Esophagus (tissue), 2 donors: ENCODE measurements at regions not wholly inside any gene's neighbourhood (a gene's known extent, or its start where the extent isn't known, plus 50 kb on each side); places are given as distances from the start of the nearest gene placed in this dataset.

Experiments
- H3K27ac ChIP-seq, 2 donors: one replicate each; pipeline ENCODE4 v1.5.1; 2013; ENCODE audit warnings: low read depth in 2 of 2, mild to moderate bottlenecking in 2 of 2, inconsistent platforms in 1 of 2, low read length in 1 of 2, moderate library complexity in 1 of 2
- H3K27me3 ChIP-seq, 2 donors: one replicate each; pipeline ENCODE4 v1.6.1; 2013; ENCODE audit warnings: low read length in 2 of 2, control low read depth in 1 of 2, mild to moderate bottlenecking in 1 of 2; ENCODE audit not compliant: insufficient read depth in 2 of 2, control insufficient read depth in 1 of 2
- H3K36me3 ChIP-seq, 2 donors: one replicate each; pipeline ENCODE4 v1.6.1; 2013; ENCODE audit warnings: low read length in 1 of 2; ENCODE audit not compliant: control insufficient read depth in 2 of 2, insufficient read depth in 2 of 2
- H3K4me1 ChIP-seq, 2 donors: one replicate each; pipeline ENCODE4 v1.6.1; 2013; ENCODE audit warnings: low read length in 1 of 2; ENCODE audit not compliant: control insufficient read depth in 2 of 2, insufficient read depth in 2 of 2
- H3K4me3 ChIP-seq, 2 donors: one replicate each; pipeline ENCODE4 v1.5.1; 2013; ENCODE audit warnings: low read length in 2 of 2, mild to moderate bottlenecking in 2 of 2, low read depth in 1 of 2, moderate library complexity in 1 of 2
- H3K9me3 ChIP-seq, 2 donors: one replicate each; pipeline ENCODE4 v1.6.1; 2013; ENCODE audit warnings: mild to moderate bottlenecking in 2 of 2, low read depth in 1 of 2, low read length in 1 of 2, moderate library complexity in 1 of 2; ENCODE audit not compliant: control insufficient read depth in 2 of 2, insufficient read depth in 1 of 2
- WGBS, 2 donors: extraction: QIAGEN DNeasy Blood & Tissue Kit; methylation state at CpG; one replicate each; pipeline ENCODE4 v1.1.7; 2013; 5-methylcytosine and 5-hydroxymethylcytosine counted together
- donor health status: healthy with polysubstance abuse.
- donor health status: Bipolar disorder and iron deficiency.

DNA sequence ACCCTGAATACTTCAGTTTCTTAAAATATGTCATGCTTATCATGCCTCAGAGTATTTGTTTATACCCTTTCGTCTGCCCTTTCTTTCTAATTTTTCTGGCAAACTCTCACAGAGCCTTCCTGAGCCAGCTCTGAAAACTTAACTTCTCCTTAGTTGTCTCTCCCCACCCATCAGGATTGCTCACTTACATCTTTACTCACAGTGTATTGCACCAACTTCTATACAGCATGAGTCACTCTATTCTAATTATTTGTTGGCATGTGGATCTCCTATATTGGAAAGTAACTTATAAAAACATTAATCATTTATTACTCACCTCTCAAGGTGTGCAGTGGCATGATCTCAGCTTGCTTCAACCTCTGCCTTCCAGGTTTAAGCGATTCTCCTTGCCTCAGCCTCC is 114.9 kb downstream of the FANCF start:
- Histone ChIP-seq H3K4me3 (no peak overlapping the region), H3K27ac (no peak overlapping the region), H3K4me1 (no peaks in the 10 kb centered on the region), H3K27me3 (no peaks in the 10 kb centered on the region), H3K9me3 (no peaks in the 10 kb centered on the region), H3K36me3 (no peaks in the 10 kb centered on the region)
- 28 to 53% methylated on average over 2 of the region's 2 CpGs for WGBS, 2 donors

DNA sequence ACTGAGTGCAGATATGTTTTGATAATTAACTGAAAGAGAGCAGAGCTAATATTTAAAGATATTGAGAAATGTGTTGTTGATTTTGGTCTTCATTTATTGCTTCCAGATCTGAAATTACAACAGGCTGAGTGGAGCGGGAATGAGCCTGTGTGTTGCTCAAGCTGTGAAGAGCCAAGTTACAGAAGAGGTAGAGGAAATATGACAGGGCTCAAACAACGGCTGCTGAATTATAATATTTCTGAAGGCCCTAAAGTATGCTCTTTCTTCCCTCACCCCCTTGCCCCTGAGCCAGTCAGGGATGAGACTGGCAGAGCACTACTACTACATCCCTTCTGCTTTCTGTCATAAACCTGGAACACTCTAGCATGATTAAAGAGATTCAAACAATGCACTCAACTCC is 115.6 kb downstream of the FANCF start:
- H3K4me1 ChIP-seq: no peaks in the 10 kb centered on the region
- 62 to 63% methylated on average over 2 of the region's 2 CpGs for WGBS, 2 donors
- no peaks in the 10 kb centered on the region for H3K27me3 ChIP-seq
- no peak overlapping the region for H3K4me3 ChIP-seq
- H3K27ac ChIP-seq: no peak overlapping the region
- H3K9me3 ChIP-seq: no peaks in the 10 kb centered on the region
- no peaks in the 10 kb centered on the region for H3K36me3 ChIP-seq

DNA sequence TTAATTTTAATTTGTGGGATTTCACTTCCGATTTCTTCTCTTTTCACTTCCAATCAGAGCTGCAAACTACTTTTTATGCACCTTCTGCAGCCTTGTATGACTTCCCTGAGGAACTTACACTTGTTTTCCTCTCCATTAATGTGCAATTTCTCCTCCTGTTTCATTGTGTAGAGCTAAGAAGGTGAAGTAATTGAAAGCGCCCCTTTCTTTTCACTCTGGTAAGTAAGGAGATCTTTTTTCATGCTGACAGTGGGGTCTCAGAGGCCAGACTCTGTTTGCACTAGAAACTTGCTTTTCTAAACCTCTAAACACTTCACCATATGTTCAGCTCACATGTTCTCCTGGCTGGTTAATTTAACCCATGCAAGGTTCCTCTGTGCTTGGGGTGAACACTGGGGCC is 117.0 kb downstream of the FANCF start:
- no peaks in the 10 kb centered on the region for H3K36me3 ChIP-seq
- H3K4me1 ChIP-seq: no peaks in the 10 kb centered on the region
- H3K9me3 ChIP-seq: no peaks in the 10 kb centered on the region
- 62 to 72% methylated on average over 2 of the region's 2 CpGs for WGBS, 2 donors
- H3K27ac ChIP-seq: no peak overlapping the region
- no peak overlapping the region for H3K4me3 ChIP-seq
- H3K27me3 ChIP-seq: no peaks in the 10 kb centered on the region

DNA sequence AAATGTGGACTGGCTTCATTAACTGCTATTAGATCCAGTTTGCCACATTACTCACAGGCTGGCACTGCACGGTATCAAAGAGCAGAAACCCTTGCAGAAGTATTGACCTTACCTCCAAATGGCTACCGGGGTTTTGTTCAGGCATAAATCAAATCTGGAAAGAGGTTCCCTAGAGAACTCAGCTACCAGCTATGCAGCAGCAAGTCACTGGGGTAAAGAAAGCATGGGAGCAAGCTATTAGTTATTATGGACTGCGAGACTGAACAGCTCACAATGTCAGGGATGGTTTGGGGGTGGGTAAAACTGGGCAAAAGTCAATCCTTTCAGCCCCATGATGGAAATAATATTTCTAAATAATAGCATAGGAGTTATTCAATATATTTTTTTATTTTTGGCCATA is 128.1 kb downstream of the FANCF start:
- 67 to 69% methylated on average over 3 of the region's 3 CpGs for WGBS, 2 donors
- no peaks in the 10 kb centered on the region for H3K9me3 ChIP-seq
- H3K27ac ChIP-seq: no peak overlapping the region
- no peaks in the 10 kb centered on the region for H3K27me3 ChIP-seq
- H3K36me3 ChIP-seq: no peaks in the 10 kb centered on the region
- H3K4me1 ChIP-seq: no peaks in the 10 kb centered on the region
- H3K4me3 ChIP-seq: no peak overlapping the region

DNA sequence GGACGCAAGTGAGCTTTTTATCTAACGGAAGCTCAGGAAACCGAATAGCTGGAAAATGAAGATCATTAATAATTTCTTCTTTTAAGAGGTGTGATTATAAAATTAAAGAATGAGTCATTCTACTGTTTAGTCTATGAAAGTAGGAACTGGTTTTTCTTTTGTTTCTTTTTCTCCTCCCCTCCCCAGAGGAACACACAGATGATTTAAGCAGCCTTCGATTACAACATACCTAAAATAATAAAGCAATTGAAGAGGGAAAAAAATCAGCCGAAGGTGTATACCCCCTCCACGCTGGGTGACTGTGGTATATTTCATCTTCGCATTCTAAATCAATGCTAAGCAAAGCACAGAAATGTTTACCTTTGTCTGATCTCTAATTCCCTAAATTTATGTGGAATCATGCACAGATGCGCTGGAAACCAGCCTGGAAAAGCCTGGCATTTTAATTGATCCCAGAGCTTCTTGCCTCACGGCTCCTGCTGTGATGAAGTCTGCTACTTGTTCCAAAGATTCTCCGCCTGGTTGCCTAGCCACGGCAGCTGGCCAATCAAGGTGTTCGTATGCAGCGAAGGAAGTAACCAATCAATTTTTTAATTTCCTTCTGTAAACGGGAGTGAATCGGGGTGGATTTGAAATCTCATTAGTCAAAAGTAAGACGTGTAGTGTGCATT is 133.9 kb downstream of the FANCF start:
- Histone ChIP-seq H3K4me3 (no peak overlapping the region), H3K27me3 (no peaks in the 10 kb centered on the region), H3K9me3 (no peaks in the 10 kb centered on the region), H3K36me3 (no peaks in the 10 kb centered on the region), H3K27ac (no peak overlapping the region), H3K4me1 (no peaks in the 10 kb centered on the region)
- 36 to 41% methylated on average over 16 of the region's 16 CpGs for WGBS, 2 donors

DNA sequence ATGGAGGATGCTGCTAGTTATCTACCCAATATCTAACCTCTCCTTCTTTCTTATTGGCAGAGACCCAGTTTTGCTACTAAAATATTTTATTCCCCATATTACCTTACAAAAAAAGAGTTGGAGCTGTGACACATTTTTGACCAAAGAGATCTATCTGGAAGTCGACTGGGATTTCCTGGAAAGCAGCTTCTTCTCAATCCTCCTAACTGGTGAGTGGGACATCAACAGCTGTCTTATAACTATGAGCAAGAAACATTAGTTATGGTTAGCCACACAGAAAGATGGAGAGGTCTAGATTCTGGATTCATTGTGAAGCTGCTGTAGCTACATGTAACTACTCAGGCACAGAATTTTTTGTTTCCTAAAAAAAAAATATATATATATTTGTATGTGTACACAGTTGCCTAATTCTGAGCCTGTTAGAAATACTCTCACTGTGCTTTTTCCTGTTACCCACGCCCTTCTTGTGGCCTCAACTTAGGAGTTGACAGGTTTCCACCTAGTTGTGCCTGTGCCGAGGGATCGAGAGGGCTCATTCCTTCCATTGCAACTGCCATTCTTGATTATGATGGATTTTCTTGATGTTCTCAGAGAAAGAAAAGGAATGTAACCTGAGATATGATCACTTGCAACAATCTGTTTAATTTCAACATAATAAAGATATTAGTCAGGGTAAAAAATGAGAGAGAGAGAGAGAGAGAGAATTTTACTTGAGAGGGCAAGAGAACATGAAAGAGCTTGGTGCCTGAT is 142.0 kb downstream of the SLC17A6 start:
- 70 to 74% methylated on average over 4 of the region's 4 CpGs for WGBS, 2 donors
- H3K4me1 ChIP-seq: no peaks in the 10 kb centered on the region
- no peak overlapping the region for H3K27ac ChIP-seq
- no peak overlapping the region for H3K4me3 ChIP-seq
- H3K36me3 ChIP-seq: no peaks in the 10 kb centered on the region
- no peaks in the 10 kb centered on the region for H3K9me3 ChIP-seq
- no peaks in the 10 kb centered on the region for H3K27me3 ChIP-seq

DNA sequence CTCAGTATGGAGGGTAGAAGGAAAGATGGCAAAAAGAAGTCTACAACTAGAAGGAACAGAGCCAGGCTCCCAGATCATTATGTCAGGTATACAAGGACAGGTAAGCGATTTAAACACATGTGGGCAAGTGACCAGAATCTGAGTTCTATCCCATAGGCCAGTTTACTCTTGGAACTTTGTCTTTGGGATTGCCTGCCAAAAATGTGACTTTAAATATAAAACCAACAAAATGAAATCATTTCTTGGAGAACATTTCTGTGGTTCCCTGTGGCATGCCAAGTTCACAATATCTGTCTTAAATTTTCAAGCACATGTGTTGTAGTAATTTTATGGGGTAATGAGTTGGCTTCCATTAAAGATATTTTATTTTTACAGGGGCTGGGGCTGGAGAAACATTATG is 141.0 kb downstream of the SLC17A6 start:
- H3K36me3 ChIP-seq: no peaks in the 10 kb centered on the region
- H3K27me3 ChIP-seq: no peaks in the 10 kb centered on the region
- H3K4me1 ChIP-seq: no peaks in the 10 kb centered on the region
- H3K27ac ChIP-seq: no peak overlapping the region
- H3K4me3 ChIP-seq: no peak overlapping the region
- H3K9me3 ChIP-seq: no peaks in the 10 kb centered on the region
- 50 to 53% methylated on average over 1 of the region's 1 CpG for WGBS, 2 donors

DNA sequence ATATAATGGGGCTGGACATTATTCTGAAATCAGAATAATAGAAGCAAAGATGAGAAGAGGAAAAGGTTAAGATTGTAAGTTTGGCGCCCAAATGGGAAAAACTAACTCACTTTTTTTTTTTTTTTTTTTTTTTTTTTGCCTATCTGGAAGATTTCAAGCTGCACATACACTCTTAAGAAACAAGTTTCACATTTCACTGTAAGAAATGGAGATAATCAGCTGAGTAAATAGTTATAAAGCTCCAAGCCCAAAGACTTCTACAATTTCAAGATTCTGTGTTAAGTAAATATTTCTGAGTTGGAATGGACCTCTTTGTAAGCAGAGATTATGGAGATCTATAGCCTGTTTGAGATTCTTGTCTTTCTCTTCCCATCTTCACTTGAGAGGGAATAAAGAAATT is 140.0 kb downstream of the SLC17A6 start:
- Histone ChIP-seq H3K4me3 (no peak overlapping the region), H3K27me3 (no peaks in the 10 kb centered on the region), H3K9me3 (no peaks in the 10 kb centered on the region), H3K4me1 (no peaks in the 10 kb centered on the region), H3K36me3 (no peaks in the 10 kb centered on the region), H3K27ac (no peak overlapping the region)
- 71 to 73% methylated on average over 1 of the region's 1 CpG for WGBS, 2 donors

DNA sequence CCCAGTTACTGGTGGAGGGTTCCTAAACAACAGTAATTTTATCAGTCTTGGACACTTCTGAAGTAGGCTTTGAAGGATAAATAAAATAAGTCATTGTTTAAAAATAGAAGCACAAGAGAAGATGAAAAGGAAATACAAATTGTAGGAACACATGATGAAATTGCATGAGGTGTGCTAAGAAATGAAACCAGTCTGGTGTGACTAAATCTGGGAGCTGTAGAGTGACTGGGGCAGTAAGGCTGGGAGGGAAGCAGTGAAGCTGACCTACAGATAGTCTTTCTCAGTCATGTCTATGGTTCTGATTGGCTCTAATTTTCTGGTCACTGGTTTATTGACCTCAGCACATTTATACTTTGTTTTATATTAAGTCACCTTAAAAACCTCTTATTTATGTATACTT is 139.1 kb downstream of the SLC17A6 start:
- Histone ChIP-seq H3K36me3 (no peaks in the 10 kb centered on the region), H3K4me1 (no peaks in the 10 kb centered on the region), H3K27ac (no peak overlapping the region), H3K4me3 (no peak overlapping the region), H3K27me3 (no peaks in the 10 kb centered on the region), H3K9me3 (no peaks in the 10 kb centered on the region)

DNA sequence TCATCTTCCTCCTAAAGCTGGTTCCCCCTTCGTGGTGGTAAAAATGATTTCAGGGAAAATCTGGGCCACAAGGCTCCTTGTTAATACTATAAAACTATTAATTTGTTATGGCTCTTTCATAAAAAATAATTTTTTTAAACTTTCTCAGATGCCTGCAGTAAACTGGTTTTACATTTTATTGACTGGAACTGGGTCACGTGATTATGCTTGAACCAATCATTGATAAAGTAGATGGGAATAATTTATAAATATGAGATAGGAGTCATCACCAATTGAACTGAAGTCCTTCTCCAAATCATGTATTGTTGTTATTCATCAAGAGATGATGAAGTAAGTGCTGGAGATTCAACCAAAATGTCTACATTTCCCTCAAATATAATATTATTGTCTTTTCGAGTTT is 138.4 kb downstream of the SLC17A6 start:
- WGBS, 2 donors: 79 to 87% methylated on average over 3 of the region's 3 CpGs
- Histone ChIP-seq H3K27ac (no peak overlapping the region), H3K36me3 (no peaks in the 10 kb centered on the region), H3K4me3 (no peak overlapping the region), H3K27me3 (no peaks in the 10 kb centered on the region), H3K4me1 (no peaks in the 10 kb centered on the region), H3K9me3 (no peaks in the 10 kb centered on the region)
